Liver (tissue), 8 donors: ENCODE measurements at regions not wholly inside any gene's neighbourhood (a gene's known extent, or its start where the extent isn't known, plus 50 kb on each side); places are given as distances from the start of the nearest gene placed in this dataset.

Experiments
- DNase-seq: peaks from one replicate; pipeline ENCODE4 v3.0.0-alpha.2; 2017; ENCODE audit warnings: low spot score
- H3K27ac ChIP-seq, 2 donors: one replicate each; pipeline ENCODE4 v1.7.0; 2013; ENCODE audit warnings: inconsistent platforms in 2 of 2, low read length in 2 of 2, control low read depth in 1 of 2, low read depth in 1 of 2, mild to moderate bottlenecking in 1 of 2
- H3K27me3 ChIP-seq, 4 donors: one replicate each; pipeline versions ENCODE4 v1.6.1 to v1.7.0; 2013; ENCODE audit warnings: low read length in 3 of 4, inconsistent platforms in 1 of 4, mild to moderate bottlenecking in 1 of 4, moderate library complexity in 1 of 4; ENCODE audit not compliant: control insufficient read depth in 4 of 4, insufficient read depth in 4 of 4
- H3K36me3 ChIP-seq, 4 donors: one replicate each; pipeline versions ENCODE4 v1.6.1 to v1.7.0; 2013; ENCODE audit warnings: low read length in 3 of 4, mild to moderate bottlenecking in 3 of 4, low read depth in 1 of 4, moderate library complexity in 1 of 4; ENCODE audit not compliant: control insufficient read depth in 4 of 4, insufficient read depth in 3 of 4
- H3K4me1 ChIP-seq, 4 donors: one replicate each; pipeline versions ENCODE4 v1.6.1 to v1.7.0; 2013; ENCODE audit warnings: low read length in 3 of 4, mild to moderate bottlenecking in 3 of 4, moderate library complexity in 1 of 4; ENCODE audit not compliant: control insufficient read depth in 4 of 4, insufficient read depth in 4 of 4
- H3K4me3 ChIP-seq, 3 donors: one replicate each; pipeline versions ENCODE4 v1.6.1 to v1.7.0; 2013; ENCODE audit warnings: low read length in 3 of 3, control low read depth in 1 of 3, low read depth in 1 of 3, mild to moderate bottlenecking in 1 of 3
- H3K9ac ChIP-seq, 2 donors: one replicate each; pipeline ENCODE4 v1.7.0; 2013; ENCODE audit warnings: low read length in 2 of 2, mild to moderate bottlenecking in 2 of 2, moderate library complexity in 2 of 2, control low read depth in 1 of 2, low read depth in 1 of 2
- H3K9me3 ChIP-seq, 4 donors: one replicate each; pipeline versions ENCODE4 v1.6.1 to v1.7.0; 2013; ENCODE audit warnings: low read length in 3 of 4; ENCODE audit not compliant: control insufficient read depth in 4 of 4
- CTCF ChIP-seq: fragments of 150-350 bp; IDR thresholded peaks from 2 replicates; pipeline ENCODE4 v1.5.1; 2017; ENCODE audit warnings: improper control_type of control experiment, low read depth, low read length; ENCODE audit not compliant: missing input control
- EGR1 ChIP-seq, 2 donors: IDR thresholded peaks; 2 replicates each; pipeline ENCODE4 v1.6.1; 2016 to 2018; ENCODE audit warnings: antibody characterized with exemption in 2 of 2, low read depth in 2 of 2
- FOXA1 ChIP-seq: IDR thresholded peaks from 2 replicates; pipeline ENCODE4 v1.6.1; 2016; ENCODE audit warnings: antibody characterized with exemption
- FOXA2 ChIP-seq: IDR thresholded peaks from 2 replicates; pipeline ENCODE4 v1.6.1; 2016; ENCODE audit warnings: antibody characterized with exemption
- GABPA ChIP-seq, 2 donors: IDR thresholded peaks in 1 of 2; conservative IDR thresholded peaks in 1 of 2; 2 replicates each; pipeline ENCODE4 v1.6.1; 2016; ENCODE audit warnings: antibody characterized with exemption in 2 of 2, mild to moderate bottlenecking in 1 of 2, moderate library complexity in 1 of 2
- HNF4A ChIP-seq, 2 donors: conservative IDR thresholded peaks; 2 replicates each; pipeline ENCODE4 v1.6.1; 2016; ENCODE audit warnings: antibody characterized with exemption in 2 of 2, mild to moderate bottlenecking in 2 of 2
- HNF4G ChIP-seq: IDR thresholded peaks from 2 replicates; pipeline ENCODE4 v1.6.1; 2016; ENCODE audit warnings: antibody characterized with exemption
- JUND ChIP-seq, 2 donors: IDR thresholded peaks; 2 replicates each; pipeline ENCODE4 v1.6.1; 2016; ENCODE audit warnings: antibody characterized with exemption in 2 of 2
- NR2F2 ChIP-seq: IDR thresholded peaks from 2 replicates; pipeline ENCODE4 v1.6.1; 2016; ENCODE audit warnings: antibody characterized with exemption
- RAD21 ChIP-seq, 2 donors: IDR thresholded peaks; 2 replicates each; pipeline ENCODE4 v1.6.1; 2016; ENCODE audit warnings: antibody characterized with exemption in 2 of 2, mild to moderate bottlenecking in 2 of 2
- RXRA ChIP-seq, 2 donors: IDR thresholded peaks; 2 replicates each; pipeline ENCODE4 v1.6.1; 2017 to 2018; ENCODE audit warnings: antibody characterized with exemption in 2 of 2, mild to moderate bottlenecking in 1 of 2
- SP1 ChIP-seq: IDR thresholded peaks from 2 replicates; pipeline ENCODE4 v1.6.1; 2018; ENCODE audit warnings: antibody characterized with exemption, mild to moderate bottlenecking
- TAF1 ChIP-seq: conservative IDR thresholded peaks from 2 replicates; pipeline ENCODE4 v1.6.1; 2016; ENCODE audit warnings: antibody characterized with exemption, mild to moderate bottlenecking
- YY1 ChIP-seq: IDR thresholded peaks from 2 replicates; pipeline ENCODE4 v1.6.1; 2016; ENCODE audit warnings: antibody characterized with exemption, mild to moderate bottlenecking
- ZBTB33 ChIP-seq: IDR thresholded peaks from 2 replicates; pipeline ENCODE4 v1.6.1; 2016; ENCODE audit warnings: antibody characterized with exemption
- WGBS: extraction: QIAGEN DNeasy Blood & Tissue Kit; methylation state at CpG from one replicate; pipeline ENCODE4 v1.1.7; 2013; 5-methylcytosine and 5-hydroxymethylcytosine counted together
- TF ChIP-seq, protein P1 (sequence below): IDR thresholded peaks from 2 replicates; pipeline ENCODE4 v1.6.1; 2016; ENCODE audit warnings: antibody characterized with exemption, mild to moderate bottlenecking
- TF ChIP-seq, protein P2 (sequence below): IDR thresholded peaks from 2 replicates; pipeline ENCODE4 v1.6.1; 2016; ENCODE audit warnings: antibody characterized with exemption
- TF ChIP-seq, protein P3 (sequence below): IDR thresholded peaks from 2 replicates; pipeline ENCODE4 v1.6.1; 2016; ENCODE audit warnings: antibody characterized with exemption
- donor health status: healthy.
- donor health status: healthy.
- donor health status: healthy.
- donor health status: healthy.
- donor health status: healthy.

DNA sequence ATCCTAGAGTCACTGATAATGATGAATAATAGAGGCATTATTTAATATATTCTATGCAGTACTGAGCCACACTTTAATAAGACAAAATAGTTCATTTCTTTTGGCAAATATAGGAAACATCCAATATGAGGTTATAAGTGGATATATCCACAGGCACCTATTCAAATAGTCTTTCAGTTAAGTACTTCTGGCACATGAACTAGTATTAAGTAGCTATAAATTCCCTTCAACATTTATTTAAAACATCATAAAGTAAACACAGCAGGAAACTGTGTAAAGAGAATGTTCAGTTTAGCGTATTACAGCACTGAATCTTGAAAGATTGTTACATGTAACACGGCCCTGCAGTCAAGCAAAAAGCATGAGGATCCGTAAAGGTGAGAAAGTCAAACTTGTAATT lies 463.3 kb upstream of the KLF12 start (continued):
- TF ChIP-seq ZBTB33 (no peak), JUND (IDR thresholded peaks at IDR 0.05) (no peak), HNF4G (no peak), GABPA (IDR thresholded peaks at IDR 0.05 in 1 of 2, conservative IDR thresholded peaks at IDR 0.05 in 1 of 2) (no peak), HNF4A (conservative IDR thresholded peaks at IDR 0.05) (no peak), EGR1 (IDR thresholded peaks at IDR 0.05; ENCODE audit: low read depth in 2 of 2) (no peak)

DNA sequence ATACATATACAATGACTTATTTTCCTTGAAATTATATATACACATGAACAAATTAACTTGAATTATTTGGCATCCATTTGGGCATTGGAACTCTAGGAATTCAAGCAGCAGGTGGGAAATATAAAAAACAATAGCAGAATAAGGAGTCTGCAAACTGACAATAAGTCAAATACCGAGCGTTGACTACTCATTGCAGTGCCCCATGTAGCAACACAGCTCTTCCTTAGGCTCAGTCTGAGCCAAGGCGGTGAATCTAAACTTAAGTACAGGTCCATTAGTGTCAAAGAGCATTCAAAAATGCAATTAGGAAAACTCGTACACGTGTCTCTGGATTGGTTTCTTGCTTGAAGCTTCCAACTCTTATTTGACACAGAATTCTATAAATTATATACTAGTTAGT lies 462.5 kb upstream of the KLF12 start:
- Histone ChIP-seq H3K27me3 (no peaks in the 10 kb centered on the region), H3K9me3 (peaks cover 0 to 5% (median 0%) of the 10 kb centered on the region in 4 donors), H3K4me3 (no peak overlapping the region), H3K27ac (no peak overlapping the region), H3K4me1 (no peaks in the 10 kb centered on the region), H3K9ac (no peak overlapping the region), H3K36me3 (no peaks in the 10 kb centered on the region)
- 74% methylated on average over 5 of the region's 5 CpGs for WGBS
- DNase-seq = no peak
- no peak for TF ChIP-seq HNF4G

- TF ChIP-seq, protein P1, sequence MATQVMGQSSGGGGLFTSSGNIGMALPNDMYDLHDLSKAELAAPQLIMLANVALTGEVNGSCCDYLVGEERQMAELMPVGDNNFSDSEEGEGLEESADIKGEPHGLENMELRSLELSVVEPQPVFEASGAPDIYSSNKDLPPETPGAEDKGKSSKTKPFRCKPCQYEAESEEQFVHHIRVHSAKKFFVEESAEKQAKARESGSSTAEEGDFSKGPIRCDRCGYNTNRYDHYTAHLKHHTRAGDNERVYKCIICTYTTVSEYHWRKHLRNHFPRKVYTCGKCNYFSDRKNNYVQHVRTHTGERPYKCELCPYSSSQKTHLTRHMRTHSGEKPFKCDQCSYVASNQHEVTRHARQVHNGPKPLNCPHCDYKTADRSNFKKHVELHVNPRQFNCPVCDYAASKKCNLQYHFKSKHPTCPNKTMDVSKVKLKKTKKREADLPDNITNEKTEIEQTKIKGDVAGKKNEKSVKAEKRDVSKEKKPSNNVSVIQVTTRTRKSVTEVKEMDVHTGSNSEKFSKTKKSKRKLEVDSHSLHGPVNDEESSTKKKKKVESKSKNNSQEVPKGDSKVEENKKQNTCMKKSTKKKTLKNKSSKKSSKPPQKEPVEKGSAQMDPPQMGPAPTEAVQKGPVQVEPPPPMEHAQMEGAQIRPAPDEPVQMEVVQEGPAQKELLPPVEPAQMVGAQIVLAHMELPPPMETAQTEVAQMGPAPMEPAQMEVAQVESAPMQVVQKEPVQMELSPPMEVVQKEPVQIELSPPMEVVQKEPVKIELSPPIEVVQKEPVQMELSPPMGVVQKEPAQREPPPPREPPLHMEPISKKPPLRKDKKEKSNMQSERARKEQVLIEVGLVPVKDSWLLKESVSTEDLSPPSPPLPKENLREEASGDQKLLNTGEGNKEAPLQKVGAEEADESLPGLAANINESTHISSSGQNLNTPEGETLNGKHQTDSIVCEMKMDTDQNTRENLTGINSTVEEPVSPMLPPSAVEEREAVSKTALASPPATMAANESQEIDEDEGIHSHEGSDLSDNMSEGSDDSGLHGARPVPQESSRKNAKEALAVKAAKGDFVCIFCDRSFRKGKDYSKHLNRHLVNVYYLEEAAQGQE = no peak
- TF ChIP-seq CTCF (no peak), GABPA (IDR thresholded peaks at IDR 0.05 in 1 of 2, conservative IDR thresholded peaks at IDR 0.05 in 1 of 2) (no peak), JUND (IDR thresholded peaks at IDR 0.05) (no peak), ZBTB33 (no peak), TAF1 (no peak), FOXA1 (no peak), FOXA2 (no peak), NR2F2 (no peak), RXRA (IDR thresholded peaks at IDR 0.05) (no peak), HNF4A (conservative IDR thresholded peaks at IDR 0.05) (no peak), RAD21 (IDR thresholded peaks at IDR 0.05) (no peak), SP1 (no peak), HNF4G (no peak), YY1 (no peak)
- TF ChIP-seq, protein P2, sequence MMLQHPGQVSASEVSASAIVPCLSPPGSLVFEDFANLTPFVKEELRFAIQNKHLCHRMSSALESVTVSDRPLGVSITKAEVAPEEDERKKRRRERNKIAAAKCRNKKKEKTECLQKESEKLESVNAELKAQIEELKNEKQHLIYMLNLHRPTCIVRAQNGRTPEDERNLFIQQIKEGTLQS = no peak
- TF ChIP-seq, protein P3, sequence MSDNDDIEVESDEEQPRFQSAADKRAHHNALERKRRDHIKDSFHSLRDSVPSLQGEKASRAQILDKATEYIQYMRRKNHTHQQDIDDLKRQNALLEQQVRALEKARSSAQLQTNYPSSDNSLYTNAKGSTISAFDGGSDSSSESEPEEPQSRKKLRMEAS = no peak
- no peaks in the 10 kb centered on the region for H3K4me1 ChIP-seq
- H3K36me3 ChIP-seq = no peaks in the 10 kb centered on the region
- peaks cover 0 to 2% (median 0%) of the 10 kb centered on the region in 4 donors for H3K27me3 ChIP-seq
- 88% methylated on average over 3 of the region's 3 CpGs for WGBS
- H3K27ac ChIP-seq = no peak overlapping the region
- H3K9ac ChIP-seq = no peak overlapping the region
- no peak overlapping the region for H3K4me3 ChIP-seq
- no peak for DNase-seq
- H3K9me3 ChIP-seq = peaks cover 0 to 5% (median 0%) of the 10 kb centered on the region in 4 donors
Observed at GRCh38 chr13:74593688-74594087, 459.5 kb upstream of the KLF12 start.
